K562 (cell line): ENCODE measurements at regions not wholly inside any gene's neighbourhood (a gene's known extent, or its start where the extent isn't known, plus 50 kb on each side); places are given as distances from the start of the nearest gene placed in this dataset.

Experiments
- PCBP1 ChIP-seq: fragments of 200-400 bp; formaldehyde crosslinking; IDR thresholded peaks from 2 replicates; pipeline ENCODE4 v1.6.1; 2018; ENCODE audit warnings: mild to moderate bottlenecking, low read depth, low read length; ENCODE audit not compliant: poor library complexity, severe bottlenecking
- RBM17 ChIP-seq: fragments of 200-400 bp; formaldehyde crosslinking; IDR thresholded peaks from 2 replicates; pipeline ENCODE4 v1.6.1; 2017; ENCODE audit warnings: low read depth, mild to moderate bottlenecking, low read length, borderline replicate concordance
- TOE1 ChIP-seq, 2 experiments: fragments of 450-650 bp in 1 of 2; sonication (generic) in 1 of 2; formaldehyde crosslinking in 1 of 2; IDR thresholded peaks; 2 replicates each; pipeline versions ENCODE4 v1.7.1 to v1.8.0; 2016 to 2022; ENCODE audit warnings: borderline replicate concordance in 2 of 2, mild to moderate bottlenecking in 2 of 2, antibody characterized with exemption in 1 of 2, inconsistent platforms in 1 of 2, low read depth in 1 of 2, missing genetic modification reagents in 1 of 2, moderate library complexity in 1 of 2
- USF2 ChIP-seq: sonication (generic); formaldehyde crosslinking; IDR thresholded peaks from 2 replicates; pipeline ENCODE4 v1.5.0; 2020; ENCODE audit warnings: missing genetic modification reagents
- TF ChIP-seq, protein P1 (sequence below): fragments of 450-650 bp; IDR thresholded peaks from 2 replicates; pipeline ENCODE4 v1.6.1; 2016; ENCODE audit warnings: borderline replicate concordance
- TF ChIP-seq, protein P2 (sequence below): fragments of 250-450 bp; sonication (Bioruptor Pico); IDR thresholded peaks from 2 replicates; pipeline ENCODE4 v1.4.0; 2020; ENCODE audit warnings: mild to moderate bottlenecking, moderate library complexity, borderline replicate concordance

DNA sequence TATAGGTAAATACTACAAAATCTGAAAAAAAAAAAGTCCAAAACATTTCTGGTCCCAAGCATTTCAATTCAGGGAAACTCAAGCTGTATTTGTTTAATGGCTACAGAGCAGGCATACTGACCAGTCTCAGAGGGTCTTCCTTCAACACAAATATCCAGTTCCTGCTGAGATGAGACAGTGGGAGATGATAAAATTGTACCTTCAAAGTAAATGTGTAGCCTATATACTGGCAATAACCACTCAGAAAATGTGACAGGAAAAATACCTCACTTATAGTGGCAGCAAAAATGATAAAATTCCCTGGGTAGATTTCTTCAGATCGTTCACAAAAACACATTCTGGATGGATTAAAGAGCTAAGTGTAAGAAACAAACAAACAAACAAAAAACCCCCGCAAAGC, 102.0 kb upstream of the FUT8 start (continued):
- TF ChIP-seq RBM17 (no peak), PCBP1 (no peak), TOE1 (IDR thresholded peaks at IDR 0.05; ENCODE audit: borderline replicate concordance) (no peak), TOE1 (CRISPR knock-in tag; IDR thresholded peaks at IDR 0.05; ENCODE audit: borderline replicate concordance, low read depth) (no peak), USF2 (no peak)
- TF ChIP-seq, protein P1, sequence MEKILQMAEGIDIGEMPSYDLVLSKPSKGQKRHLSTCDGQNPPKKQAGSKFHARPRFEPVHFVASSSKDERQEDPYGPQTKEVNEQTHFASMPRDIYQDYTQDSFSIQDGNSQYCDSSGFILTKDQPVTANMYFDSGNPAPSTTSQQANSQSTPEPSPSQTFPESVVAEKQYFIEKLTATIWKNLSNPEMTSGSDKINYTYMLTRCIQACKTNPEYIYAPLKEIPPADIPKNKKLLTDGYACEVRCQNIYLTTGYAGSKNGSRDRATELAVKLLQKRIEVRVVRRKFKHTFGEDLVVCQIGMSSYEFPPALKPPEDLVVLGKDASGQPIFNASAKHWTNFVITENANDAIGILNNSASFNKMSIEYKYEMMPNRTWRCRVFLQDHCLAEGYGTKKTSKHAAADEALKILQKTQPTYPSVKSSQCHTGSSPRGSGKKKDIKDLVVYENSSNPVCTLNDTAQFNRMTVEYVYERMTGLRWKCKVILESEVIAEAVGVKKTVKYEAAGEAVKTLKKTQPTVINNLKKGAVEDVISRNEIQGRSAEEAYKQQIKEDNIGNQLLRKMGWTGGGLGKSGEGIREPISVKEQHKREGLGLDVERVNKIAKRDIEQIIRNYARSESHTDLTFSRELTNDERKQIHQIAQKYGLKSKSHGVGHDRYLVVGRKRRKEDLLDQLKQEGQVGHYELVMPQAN, result no peak
- TF ChIP-seq, protein P2, sequence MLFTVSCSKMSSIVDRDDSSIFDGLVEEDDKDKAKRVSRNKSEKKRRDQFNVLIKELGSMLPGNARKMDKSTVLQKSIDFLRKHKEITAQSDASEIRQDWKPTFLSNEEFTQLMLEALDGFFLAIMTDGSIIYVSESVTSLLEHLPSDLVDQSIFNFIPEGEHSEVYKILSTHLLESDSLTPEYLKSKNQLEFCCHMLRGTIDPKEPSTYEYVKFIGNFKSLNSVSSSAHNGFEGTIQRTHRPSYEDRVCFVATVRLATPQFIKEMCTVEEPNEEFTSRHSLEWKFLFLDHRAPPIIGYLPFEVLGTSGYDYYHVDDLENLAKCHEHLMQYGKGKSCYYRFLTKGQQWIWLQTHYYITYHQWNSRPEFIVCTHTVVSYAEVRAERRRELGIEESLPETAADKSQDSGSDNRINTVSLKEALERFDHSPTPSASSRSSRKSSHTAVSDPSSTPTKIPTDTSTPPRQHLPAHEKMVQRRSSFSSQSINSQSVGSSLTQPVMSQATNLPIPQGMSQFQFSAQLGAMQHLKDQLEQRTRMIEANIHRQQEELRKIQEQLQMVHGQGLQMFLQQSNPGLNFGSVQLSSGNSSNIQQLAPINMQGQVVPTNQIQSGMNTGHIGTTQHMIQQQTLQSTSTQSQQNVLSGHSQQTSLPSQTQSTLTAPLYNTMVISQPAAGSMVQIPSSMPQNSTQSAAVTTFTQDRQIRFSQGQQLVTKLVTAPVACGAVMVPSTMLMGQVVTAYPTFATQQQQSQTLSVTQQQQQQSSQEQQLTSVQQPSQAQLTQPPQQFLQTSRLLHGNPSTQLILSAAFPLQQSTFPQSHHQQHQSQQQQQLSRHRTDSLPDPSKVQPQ (CRISPR knock-in tag), result no peak
